ENCODE measurements at regions not wholly inside any gene's neighbourhood (a gene's known extent, or its start where the extent isn't known, plus 50 kb on each side); places are given as distances from the start of the nearest gene placed in this dataset.

DNA sequence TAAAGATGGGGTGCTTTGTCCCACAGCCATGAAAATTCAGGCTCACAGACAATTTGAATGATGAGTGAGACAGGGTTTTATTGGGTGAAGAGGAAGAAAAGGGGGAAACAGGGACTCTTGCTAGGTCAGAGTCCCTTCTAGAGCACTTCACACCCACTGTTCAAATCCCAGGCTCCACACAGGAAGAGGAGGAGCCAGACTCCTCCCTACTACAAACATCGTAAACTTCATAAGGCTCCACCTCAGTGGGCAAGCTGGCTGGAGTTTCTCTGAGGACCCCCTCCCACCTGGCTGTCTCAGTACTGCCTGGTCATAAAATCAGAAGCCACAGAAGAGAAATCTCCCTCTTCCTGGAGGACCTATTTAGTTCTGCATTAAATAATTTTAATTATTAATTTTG, 80.3 kb upstream of the KCNMB2 start:
- no peak for DNase-seq (ENCODE audit: low read depth)

DNA sequence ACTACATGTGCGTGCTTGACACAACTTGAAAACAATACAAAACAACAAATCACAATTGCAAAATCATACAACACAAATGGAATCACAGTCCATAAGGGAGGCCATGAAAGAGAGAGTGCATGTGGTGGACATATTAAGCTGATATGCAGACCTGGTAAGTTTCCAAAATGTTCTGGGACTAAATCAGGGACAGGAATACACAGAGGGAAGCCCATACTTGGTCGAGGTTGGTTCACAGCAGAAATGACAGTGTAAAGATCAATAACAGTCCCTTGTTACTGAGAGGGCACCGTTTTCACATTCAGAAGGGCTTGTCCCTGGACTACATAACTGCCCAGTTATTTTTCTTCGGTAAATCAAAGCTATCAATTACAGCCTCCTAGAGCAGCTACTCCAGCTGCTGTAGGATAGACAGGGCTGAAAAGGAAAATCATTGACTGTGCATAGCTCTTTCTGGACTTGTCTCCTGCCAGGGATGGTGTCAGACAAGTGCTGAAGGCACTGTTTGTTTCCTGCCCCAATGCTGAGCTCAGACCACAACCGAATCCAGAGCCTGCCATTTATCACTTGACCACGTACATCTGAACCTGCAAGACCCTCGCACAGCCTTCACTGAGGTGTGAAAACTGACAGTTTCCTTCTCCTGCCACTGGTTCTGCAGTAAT, 79.5 kb upstream of the KCNMB2 start:
- DNase-seq (ENCODE audit: low read depth), result no peak

GRCh38 chr3:178457511-178457910, 78.7 kb upstream of the KCNMB2 start:
- no peak for DNase-seq (ENCODE audit: low read depth)

GRCh38 chr3:178458313-178459037, 77.8 kb upstream of the KCNMB2 start:
- no peak for DNase-seq (ENCODE audit: low read depth)

GRCh38 chr3:178459038-178459410, 77.2 kb upstream of the KCNMB2 start:
- no peak for DNase-seq (ENCODE audit: low read depth)

DNA sequence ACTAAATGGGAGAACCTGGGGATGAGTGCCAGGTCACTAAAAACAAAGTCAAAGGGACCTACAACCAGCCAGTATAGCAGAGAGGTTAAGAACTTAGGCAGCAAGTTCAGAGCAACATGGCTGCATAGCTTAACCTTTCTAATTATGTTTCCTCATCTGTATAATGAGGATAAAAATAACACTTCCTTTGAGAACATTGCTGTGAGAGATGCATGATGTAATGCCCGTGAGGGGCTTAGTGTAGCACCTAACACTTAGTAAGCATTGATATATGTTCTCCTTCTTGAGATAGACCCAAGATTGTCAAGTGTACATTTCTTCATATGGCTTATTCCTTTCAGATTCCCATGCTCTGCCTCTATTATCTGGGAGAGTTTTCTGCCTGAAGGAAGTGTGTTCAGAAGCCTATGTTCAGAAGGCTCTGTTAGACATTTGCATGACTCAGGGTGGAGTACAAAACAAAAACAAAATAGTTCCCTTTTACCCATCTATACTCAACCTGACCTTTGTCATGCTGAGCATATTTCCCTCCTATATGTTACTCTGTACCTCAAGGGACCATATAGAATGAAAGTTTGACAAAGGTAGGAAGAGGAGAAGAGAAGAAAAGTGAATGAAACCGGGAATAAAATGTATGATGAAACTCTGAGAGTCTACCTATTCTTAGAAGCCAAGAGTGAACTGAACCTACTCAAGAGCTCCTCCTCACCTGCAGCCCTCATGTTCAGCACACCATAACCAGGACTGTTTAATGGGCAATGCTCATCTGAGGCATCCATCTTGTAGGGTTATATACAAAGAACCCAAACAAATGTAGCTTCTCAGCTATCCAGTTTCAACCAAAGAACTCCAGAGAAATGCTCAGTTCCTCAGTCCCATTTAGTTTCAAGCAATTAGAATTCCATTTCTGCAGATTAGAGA, 70.7 kb upstream of the KCNMB2 start:
- DNase-seq (ENCODE audit: low read depth), result no peak

DNA sequence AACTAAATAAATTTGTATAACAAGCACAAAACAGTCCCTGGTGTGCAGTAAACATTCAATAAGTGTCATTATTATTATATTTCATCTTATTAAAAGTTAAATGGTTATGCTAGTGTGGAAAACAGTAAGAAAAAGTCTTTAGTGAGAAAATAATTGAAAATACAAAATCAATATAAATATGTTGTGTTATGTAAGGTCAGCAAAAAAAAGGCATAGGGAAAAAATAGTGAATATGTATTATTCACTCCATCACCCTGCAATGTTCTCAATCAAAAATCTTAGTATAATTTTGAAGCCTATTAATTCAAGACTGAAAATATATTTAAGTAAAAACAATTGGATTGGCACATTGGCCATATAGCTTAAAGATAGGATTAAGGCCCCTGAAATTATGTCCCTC, 63.3 kb upstream of the KCNMB2 start:
- DNase-seq (ENCODE audit: low read depth), result no peak

- DNase-seq (ENCODE audit: low read depth), result no peak
Observed at GRCh38 chr3:178474526-178474925, 61.7 kb upstream of the KCNMB2 start.

DNA sequence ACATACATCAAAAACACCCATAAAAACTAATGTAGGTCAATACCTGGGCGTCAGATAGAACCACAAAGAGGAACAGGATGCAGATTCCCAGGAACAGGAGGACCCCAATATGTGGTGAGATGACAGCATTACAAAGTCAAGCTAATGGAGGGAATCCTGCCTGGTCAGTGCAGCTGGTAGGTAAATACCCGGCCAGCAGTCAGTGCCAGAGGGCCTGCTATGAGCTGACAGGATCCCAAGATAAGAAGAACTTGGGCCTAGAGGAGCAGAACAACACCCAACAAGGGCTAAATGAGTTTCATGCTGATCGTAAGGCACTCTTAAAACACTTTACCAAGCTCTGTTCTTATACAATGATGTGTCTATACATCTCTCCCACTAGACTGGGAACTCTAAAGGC, 61.2 kb upstream of the KCNMB2 start:
- no peak for DNase-seq (ENCODE audit: low read depth)

DNA sequence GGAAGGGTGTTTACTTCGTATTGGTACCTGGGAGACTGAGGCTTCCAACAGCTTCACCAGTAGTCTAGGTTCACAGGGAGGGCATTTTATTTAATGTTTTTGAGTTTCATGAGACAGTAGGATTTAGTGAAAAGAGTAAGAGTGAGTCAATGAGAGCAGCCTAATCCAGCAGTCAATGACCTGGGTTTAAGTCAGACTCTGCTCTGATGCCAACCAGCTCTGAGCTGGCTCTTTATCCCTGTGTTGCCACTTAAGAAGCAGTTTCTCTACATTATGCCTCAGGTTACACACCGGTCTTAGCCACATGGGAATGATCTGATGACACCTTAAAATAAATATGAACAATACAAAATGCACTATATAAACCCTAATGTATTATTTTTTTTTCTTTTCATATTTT, 59.4 kb upstream of the KCNMB2 start:
- no peak for DNase-seq (ENCODE audit: low read depth)

GRCh38 chr3:178479446-178479845, 56.8 kb upstream of the KCNMB2 start:
- no peak for DNase-seq (ENCODE audit: low read depth)

GRCh38 chr3:178479860-178480259, 56.4 kb upstream of the KCNMB2 start:
- DNase-seq (ENCODE audit: low read depth), result no peak

GRCh38 chr3:178480274-178480673, 56.0 kb upstream of the KCNMB2 start:
- no peak for DNase-seq (ENCODE audit: low read depth)

DNA sequence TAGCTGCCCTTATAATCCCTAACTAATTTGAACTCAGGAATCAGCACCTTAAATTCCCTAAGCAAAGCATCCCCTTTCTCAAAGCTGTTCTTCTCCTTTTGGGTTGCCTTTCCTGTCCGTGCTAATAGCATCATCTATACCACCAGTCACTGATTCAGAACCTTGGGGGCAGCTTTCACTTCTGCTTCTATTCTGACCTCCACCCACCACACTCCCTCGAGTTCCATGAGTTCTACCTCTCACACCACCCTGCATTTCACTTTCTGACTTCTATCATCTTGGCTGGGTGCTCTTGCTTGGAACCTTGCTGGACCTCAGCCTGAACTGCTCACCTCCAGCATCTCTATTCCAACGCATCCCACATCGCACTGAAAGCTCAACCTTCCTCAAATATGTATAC, 55.4 kb upstream of the KCNMB2 start:
- no peak for DNase-seq (ENCODE audit: low read depth)

GRCh38 chr3:178482981-178483380, 53.3 kb upstream of the KCNMB2 start:
- DNase-seq (ENCODE audit: low read depth), result no peak

- DNase-seq (ENCODE audit: low read depth), result no peak
Observed at GRCh38 chr3:178483704-178484103, 52.5 kb upstream of the KCNMB2 start.

GRCh38 chr3:178485756-178486155, 50.5 kb upstream of the KCNMB2 start:
- no peak for DNase-seq (ENCODE audit: low read depth)
